Esophagus squamous epithelium (tissue), 4 donors: ENCODE measurements at regions not wholly inside any gene's neighbourhood (a gene's known extent, or its start where the extent isn't known, plus 50 kb on each side); places are given as distances from the start of the nearest gene placed in this dataset.

Experiments
- POLR2A ChIP-seq, 4 donors: fragments of 450-650 bp; IDR thresholded peaks; one replicate each; pipeline ENCODE4 v1.6.1; 2017; ENCODE audit warnings: antibody characterized with exemption in 4 of 4, mild to moderate bottlenecking in 4 of 4, moderate library complexity in 3 of 4
- TF ChIP-seq, protein P1 (sequence below), 6 experiments: fragments of 450-650 bp in 4 of 6; fragments of 200-600 bp in 2 of 6; sonication (generic) in 2 of 6; IDR thresholded peaks; one replicate each; pipeline ENCODE4 v1.5.1; 2016 to 2019; ENCODE audit warnings: antibody characterized with exemption in 6 of 6, mild to moderate bottlenecking in 4 of 6, moderate library complexity in 4 of 6

DNA sequence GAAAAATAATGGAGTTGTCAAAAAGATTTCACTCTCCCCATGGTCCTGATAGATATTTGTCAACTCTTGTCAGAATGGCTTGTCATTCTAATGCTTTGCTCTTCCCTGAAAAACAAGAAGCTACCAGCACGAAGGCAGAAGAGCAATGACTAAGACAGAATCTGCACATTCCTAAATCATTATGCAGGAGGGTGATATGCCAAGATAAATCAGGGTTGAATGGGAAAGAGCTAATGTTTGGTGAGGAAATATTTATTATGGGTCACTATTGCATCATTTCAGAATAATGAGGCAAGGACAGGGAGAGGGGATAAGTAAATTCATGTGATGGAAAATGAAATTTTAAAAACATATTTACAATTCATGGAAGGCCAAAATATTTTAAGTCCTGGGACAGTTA is 297.5 kb upstream of the XYLT1 start:
- TF ChIP-seq POLR2A (IDR thresholded peaks at IDR 0.05), result no peak
- TF ChIP-seq, protein P1, sequence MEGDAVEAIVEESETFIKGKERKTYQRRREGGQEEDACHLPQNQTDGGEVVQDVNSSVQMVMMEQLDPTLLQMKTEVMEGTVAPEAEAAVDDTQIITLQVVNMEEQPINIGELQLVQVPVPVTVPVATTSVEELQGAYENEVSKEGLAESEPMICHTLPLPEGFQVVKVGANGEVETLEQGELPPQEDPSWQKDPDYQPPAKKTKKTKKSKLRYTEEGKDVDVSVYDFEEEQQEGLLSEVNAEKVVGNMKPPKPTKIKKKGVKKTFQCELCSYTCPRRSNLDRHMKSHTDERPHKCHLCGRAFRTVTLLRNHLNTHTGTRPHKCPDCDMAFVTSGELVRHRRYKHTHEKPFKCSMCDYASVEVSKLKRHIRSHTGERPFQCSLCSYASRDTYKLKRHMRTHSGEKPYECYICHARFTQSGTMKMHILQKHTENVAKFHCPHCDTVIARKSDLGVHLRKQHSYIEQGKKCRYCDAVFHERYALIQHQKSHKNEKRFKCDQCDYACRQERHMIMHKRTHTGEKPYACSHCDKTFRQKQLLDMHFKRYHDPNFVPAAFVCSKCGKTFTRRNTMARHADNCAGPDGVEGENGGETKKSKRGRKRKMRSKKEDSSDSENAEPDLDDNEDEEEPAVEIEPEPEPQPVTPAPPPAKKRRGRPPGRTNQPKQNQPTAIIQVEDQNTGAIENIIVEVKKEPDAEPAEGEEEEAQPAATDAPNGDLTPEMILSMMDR (IDR thresholded peaks at IDR 0.05), result no peak
